ENCODE measurements at regions not wholly inside any gene's neighbourhood (a gene's known extent, or its start where the extent isn't known, plus 50 kb on each side); places are given as distances from the start of the nearest gene placed in this dataset.

GRCh38 chr5:2137444-2138050 lies 254.8 kb upstream of the IRX4 start:
- intact Hi-C loops (cut with DNase I): no loop called here
- Histone ChIP-seq H3K27ac (no peak overlapping the region), H3K4me1 (ENCODE audit: insufficient read depth) (peaks cover 3% of the 10 kb centered on the region), H3K9me3 (no peaks in the 10 kb centered on the region), H3K36me3 (no peaks in the 10 kb centered on the region), H3K27me3 (no peaks in the 10 kb centered on the region), H3K4me3 (no peak overlapping the region)
- TF ChIP-seq CTCF (IDR thresholded peaks at IDR 0.05): no peak
- no peak for TF ChIP-seq EP300 (IDR thresholded peaks at IDR 0.05)
- no peak for DNase-seq
- 91 to 95% (median 91%) methylated on average over 21 of the region's 21 CpGs for WGBS, 3 donors

DNA sequence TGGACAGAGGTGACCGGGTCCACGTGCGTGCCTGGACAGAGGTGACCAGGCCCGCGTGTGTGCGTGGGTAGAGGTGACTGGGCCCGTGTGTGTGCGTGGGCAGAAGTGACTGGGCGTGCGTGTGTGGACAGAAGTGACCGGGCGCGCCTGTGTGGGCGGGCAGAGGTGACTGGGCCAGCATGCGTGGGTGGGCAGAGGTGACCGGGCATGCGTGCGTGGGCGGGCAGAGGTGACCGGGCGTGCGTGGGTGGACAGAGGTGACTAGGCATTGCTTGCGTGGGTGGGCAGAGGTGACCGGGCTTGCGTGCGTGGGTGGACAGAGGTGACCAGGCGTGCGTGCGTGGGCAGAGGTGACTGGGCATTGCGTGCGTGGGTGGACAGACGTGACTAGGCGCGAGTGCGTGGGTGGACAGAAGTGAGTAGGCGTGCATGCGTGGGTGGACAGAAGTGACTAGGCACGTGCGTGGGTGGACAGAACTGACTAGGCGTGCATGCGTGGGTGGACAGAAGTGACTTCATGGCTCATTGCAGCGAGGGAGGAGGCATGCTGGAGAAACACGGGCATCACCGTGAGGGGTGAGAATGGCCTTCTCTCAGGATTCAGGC lies 254.1 kb upstream of the IRX4 start:
- DNase-seq: no peak
- intact Hi-C loops (cut with DNase I): no loop called here
- H3K9me3 ChIP-seq: no peaks in the 10 kb centered on the region
- H3K4me3 ChIP-seq: no peak overlapping the region
- H3K27ac ChIP-seq: no peak overlapping the region
- TF ChIP-seq POLR2A (IDR thresholded peaks at IDR 0.05) (no peak), CTCF (IDR thresholded peaks at IDR 0.05) (no peak), EP300 (IDR thresholded peaks at IDR 0.05) (no peak)
- WGBS, 3 donors: 82 to 87% (median 83%) methylated on average over 44 of the region's 44 CpGs
- H3K27me3 ChIP-seq: no peaks in the 10 kb centered on the region
- H3K4me1 ChIP-seq (ENCODE audit: insufficient read depth): peaks cover 3% of the 10 kb centered on the region
- no peaks in the 10 kb centered on the region for H3K36me3 ChIP-seq

DNA sequence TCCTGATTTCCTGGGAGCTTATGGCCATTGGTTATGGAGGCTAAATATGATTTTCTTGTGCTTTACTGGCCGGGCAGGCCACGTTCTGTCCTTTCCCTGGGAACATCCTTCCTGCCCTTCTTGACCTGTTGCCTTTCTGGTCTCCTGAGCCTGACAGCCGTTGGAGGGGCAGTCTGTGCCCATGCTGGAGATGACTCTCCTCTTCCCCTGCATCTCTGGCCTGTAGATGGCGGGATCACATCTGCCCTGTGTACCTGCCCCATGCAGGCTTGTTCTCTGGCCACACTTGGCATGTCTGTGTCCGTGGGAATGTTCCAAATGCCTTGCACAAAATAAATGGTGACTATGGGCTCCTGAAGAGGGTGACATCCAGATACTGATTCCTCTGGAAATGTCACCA lies 253.1 kb upstream of the IRX4 start:
- H3K9me3 ChIP-seq: no peaks in the 10 kb centered on the region
- no peak for DNase-seq
- intact Hi-C loops (cut with DNase I): no loop called here
- H3K27ac ChIP-seq: no peak overlapping the region
- H3K36me3 ChIP-seq: no peaks in the 10 kb centered on the region
- TF ChIP-seq EP300 (IDR thresholded peaks at IDR 0.05) (no peak), CTCF (IDR thresholded peaks at IDR 0.05) (no peak), POLR2A (IDR thresholded peaks at IDR 0.05) (no peak)
- no peaks in the 10 kb centered on the region for H3K27me3 ChIP-seq
- no peak overlapping the region for H3K4me3 ChIP-seq
- H3K4me1 ChIP-seq (ENCODE audit: insufficient read depth): peaks cover 3% of the 10 kb centered on the region
- 54 to 75% (median 64%) methylated on average over 5 of the region's 5 CpGs for WGBS, 3 donors

DNA sequence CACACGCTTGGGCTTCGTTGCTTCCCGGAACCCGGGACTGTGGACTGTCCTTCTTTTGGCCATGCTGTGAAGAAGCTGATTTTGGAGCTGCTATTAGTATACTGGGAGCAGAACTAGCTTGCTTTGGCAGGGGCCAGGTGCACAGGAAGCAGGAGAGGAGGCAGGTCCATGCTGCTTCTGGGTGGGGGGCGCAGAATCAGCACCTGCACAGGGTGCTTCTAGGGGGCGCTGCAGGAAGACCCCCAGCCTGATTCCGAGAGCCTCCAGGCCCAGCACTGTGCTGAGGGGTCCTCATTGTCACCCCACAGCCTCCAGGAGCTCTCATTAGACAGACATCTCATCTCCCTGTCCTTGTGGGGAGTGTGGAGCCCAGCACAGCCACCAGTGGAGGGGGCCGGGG lies 252.6 kb upstream of the IRX4 start:
- H3K27me3 ChIP-seq: no peaks in the 10 kb centered on the region
- DNase-seq: no peak
- no peak overlapping the region for H3K4me3 ChIP-seq
- H3K27ac ChIP-seq: no peak overlapping the region
- H3K4me1 ChIP-seq (ENCODE audit: insufficient read depth): peaks cover 3% of the 10 kb centered on the region
- 41 to 72% (median 58%) methylated on average over 8 of the region's 8 CpGs for WGBS, 3 donors
- H3K36me3 ChIP-seq: no peaks in the 10 kb centered on the region
- no peaks in the 10 kb centered on the region for H3K9me3 ChIP-seq
- intact Hi-C loops (cut with DNase I): no loop called here
- no peak for TF ChIP-seq CTCF (IDR thresholded peaks at IDR 0.05)
- TF ChIP-seq EP300 (IDR thresholded peaks at IDR 0.05): no peak
- no peak for TF ChIP-seq POLR2A (IDR thresholded peaks at IDR 0.05)

Measured in ovary (tissue), 7 donors.